ENCODE measurements at regions not wholly inside any gene's neighbourhood (a gene's known extent, or its start where the extent isn't known, plus 50 kb on each side); places are given as distances from the start of the nearest gene placed in this dataset.
"Not testable (repeated sequence)": the region's sequence is repeated elsewhere in the genome, so short reads cannot be mapped to it uniquely, and the experiment has no call there.

DNA sequence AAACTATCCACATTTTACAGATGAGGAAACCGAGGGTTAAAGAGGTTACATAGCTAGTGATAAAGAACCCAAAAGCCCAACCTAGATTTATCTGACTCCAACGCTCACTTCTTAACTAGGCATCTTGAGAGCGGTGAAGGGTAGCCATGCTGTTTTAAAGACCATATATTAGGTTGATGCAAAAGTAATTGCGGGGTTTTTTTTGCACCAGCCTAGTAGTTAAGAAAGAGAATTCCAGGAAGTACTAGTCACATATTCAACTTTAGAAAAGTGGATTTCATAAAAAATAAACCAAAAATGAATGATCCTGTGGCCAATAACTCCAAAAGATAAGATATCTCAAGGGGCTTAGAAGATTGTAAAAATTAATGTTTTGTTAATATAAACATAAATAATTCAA lies 162.1 kb downstream of the GLUL start:
- H3K4me3 ChIP-seq (ENCODE audit: low read length in 3 of 3), result no peak overlapping the region
- intact Hi-C loops (cut with DNase I), result no loop called here
- DNase-seq, result no peak
- H3K36me3 ChIP-seq (ENCODE audit: control insufficient read depth in 2 of 3, insufficient read depth in 3 of 3, low read length in 3 of 3), result no peaks in the 10 kb centered on the region
- no peak for FAIRE-seq
- H3K27ac ChIP-seq (ENCODE audit: low read depth in 2 of 2, low read length in 2 of 2), result no peak overlapping the region
- H3K4me1 ChIP-seq (ENCODE audit: control insufficient read depth in 2 of 3, insufficient read depth in 2 of 3, low read depth in 1 of 3, low read length in 3 of 3), result no peaks in the 10 kb centered on the region
- no peak overlapping the region for H3K9ac ChIP-seq (ENCODE audit: low read length in 3 of 3)
- no peaks in the 10 kb centered on the region for H3K9me3 ChIP-seq (ENCODE audit: control insufficient read depth in 2 of 3, insufficient read depth in 1 of 3, low read length in 3 of 3)
- TF ChIP-seq, protein P1, sequence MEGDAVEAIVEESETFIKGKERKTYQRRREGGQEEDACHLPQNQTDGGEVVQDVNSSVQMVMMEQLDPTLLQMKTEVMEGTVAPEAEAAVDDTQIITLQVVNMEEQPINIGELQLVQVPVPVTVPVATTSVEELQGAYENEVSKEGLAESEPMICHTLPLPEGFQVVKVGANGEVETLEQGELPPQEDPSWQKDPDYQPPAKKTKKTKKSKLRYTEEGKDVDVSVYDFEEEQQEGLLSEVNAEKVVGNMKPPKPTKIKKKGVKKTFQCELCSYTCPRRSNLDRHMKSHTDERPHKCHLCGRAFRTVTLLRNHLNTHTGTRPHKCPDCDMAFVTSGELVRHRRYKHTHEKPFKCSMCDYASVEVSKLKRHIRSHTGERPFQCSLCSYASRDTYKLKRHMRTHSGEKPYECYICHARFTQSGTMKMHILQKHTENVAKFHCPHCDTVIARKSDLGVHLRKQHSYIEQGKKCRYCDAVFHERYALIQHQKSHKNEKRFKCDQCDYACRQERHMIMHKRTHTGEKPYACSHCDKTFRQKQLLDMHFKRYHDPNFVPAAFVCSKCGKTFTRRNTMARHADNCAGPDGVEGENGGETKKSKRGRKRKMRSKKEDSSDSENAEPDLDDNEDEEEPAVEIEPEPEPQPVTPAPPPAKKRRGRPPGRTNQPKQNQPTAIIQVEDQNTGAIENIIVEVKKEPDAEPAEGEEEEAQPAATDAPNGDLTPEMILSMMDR (IDR thresholded peaks at IDR 0.05; ENCODE audit: borderline replicate concordance, extremely low read depth, insufficient read depth), result no peak
- H3K27me3 ChIP-seq (ENCODE audit: control insufficient read depth, insufficient read depth, low read length), result no peaks in the 10 kb centered on the region

DNA sequence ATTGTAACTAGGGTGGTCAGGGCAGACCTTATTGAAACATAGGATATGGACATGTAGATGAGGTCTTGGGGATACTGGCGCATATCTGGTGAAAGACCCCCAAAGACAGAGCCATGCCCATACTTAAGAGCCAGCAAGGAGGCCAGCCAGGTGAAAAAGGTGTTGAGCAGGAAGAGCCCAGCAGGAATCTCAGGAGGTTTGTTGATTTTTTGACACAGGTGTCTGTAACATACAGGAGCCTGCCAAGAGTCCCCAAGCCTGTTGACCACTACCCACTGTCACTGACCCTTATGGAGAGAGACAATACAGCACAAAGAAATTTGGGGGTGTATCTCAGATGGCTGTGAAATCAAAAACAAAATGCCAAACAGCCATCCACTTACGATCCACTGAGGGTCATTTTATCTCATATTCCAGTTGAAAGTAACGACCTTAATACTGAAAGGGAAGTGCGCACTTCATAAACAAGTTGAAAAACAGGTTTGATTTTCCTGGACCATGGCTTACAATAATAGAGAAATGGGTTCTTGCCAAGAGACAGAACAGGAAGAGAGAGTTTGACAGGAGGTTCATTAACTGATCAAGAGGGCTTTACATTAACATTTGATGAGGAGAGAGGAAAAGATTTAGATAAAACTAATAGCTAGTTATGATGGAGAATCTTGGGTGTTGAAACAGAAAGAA lies 163.6 kb downstream of the GLUL start:
- intact Hi-C loops (cut with DNase I), result no loop called here
- no peaks in the 10 kb centered on the region for H3K36me3 ChIP-seq (ENCODE audit: control insufficient read depth in 2 of 3, insufficient read depth in 3 of 3, low read length in 3 of 3)
- no peaks in the 10 kb centered on the region for H3K4me1 ChIP-seq (ENCODE audit: control insufficient read depth in 2 of 3, insufficient read depth in 2 of 3, low read depth in 1 of 3, low read length in 3 of 3)
- H3K27me3 ChIP-seq (ENCODE audit: control insufficient read depth, insufficient read depth, low read length), result no peaks in the 10 kb centered on the region
- no peak overlapping the region for H3K4me3 ChIP-seq (ENCODE audit: low read length in 3 of 3)
- no peaks in the 10 kb centered on the region for H3K9me3 ChIP-seq (ENCODE audit: control insufficient read depth in 2 of 3, insufficient read depth in 1 of 3, low read length in 3 of 3)
- H3K9ac ChIP-seq (ENCODE audit: low read length in 3 of 3), result no peak overlapping the region
- peak in 1 of 5 donors; percentile 16 for DNase-seq
- TF ChIP-seq, protein P1 (IDR thresholded peaks at IDR 0.05; ENCODE audit: borderline replicate concordance, extremely low read depth, insufficient read depth), result no peak
- FAIRE-seq, result no peak
- H3K27ac ChIP-seq (ENCODE audit: low read depth in 2 of 2, low read length in 2 of 2), result no peak overlapping the region

DNA sequence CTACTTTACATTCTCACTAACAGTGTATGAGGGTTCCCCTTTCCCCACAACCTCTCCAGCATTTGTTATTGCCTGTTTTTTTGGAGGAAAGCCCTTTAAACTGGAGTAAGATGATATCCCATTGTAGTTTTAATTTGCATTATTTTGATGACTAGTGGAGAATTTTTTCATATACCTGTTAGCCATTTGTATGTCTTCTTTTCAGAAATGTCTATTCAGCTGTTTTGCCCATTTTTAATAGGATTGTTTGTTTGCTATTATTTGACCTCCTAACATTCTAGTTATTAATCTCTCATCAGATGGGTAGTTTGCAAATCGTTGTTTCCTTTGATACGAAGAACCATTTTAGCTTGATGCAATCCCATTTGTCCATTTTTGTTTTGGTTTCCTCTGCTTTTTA lies 165.0 kb downstream of the GLUL start:
- Histone ChIP-seq H3K9me3 (ENCODE audit: control insufficient read depth in 2 of 3, insufficient read depth in 1 of 3, low read length in 3 of 3) (no peaks in the 10 kb centered on the region), H3K27me3 (ENCODE audit: control insufficient read depth, insufficient read depth, low read length) (no peaks in the 10 kb centered on the region), H3K9ac (ENCODE audit: low read length in 3 of 3) (no peak overlapping the region), H3K27ac (ENCODE audit: low read depth in 2 of 2, low read length in 2 of 2) (no peak overlapping the region), H3K36me3 (ENCODE audit: control insufficient read depth in 2 of 3, insufficient read depth in 3 of 3, low read length in 3 of 3) (no peaks in the 10 kb centered on the region), H3K4me3 (ENCODE audit: low read length in 3 of 3) (no peak overlapping the region), H3K4me1 (ENCODE audit: control insufficient read depth in 2 of 3, insufficient read depth in 2 of 3, low read depth in 1 of 3, low read length in 3 of 3) (no peaks in the 10 kb centered on the region)
- DNase-seq (no peak), FAIRE-seq (no peak)
- TF ChIP-seq, protein P1 (IDR thresholded peaks at IDR 0.05; ENCODE audit: borderline replicate concordance, extremely low read depth, insufficient read depth), result no peak
- intact Hi-C loops (cut with DNase I), result no loop called here

DNA sequence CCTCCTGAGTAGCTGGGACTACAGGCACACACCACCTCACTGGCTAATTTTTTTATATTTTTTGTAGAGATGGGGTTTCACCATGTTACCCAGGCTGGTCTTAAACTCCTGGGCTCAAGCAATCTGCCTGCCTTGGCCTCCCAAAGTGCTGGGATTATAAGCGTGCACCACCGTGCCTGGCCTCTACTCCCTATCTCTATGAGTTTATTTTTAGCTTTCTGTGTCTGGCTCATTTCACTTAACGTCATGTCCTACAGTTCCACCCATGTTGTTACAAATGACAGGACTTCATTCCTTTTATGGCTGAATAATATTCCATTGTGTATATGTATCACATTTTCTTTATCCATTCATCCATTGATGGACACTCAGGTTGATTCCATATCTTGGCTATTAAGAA lies 164.2 kb upstream of the ZNF648 start:
- H3K27me3 ChIP-seq (ENCODE audit: control insufficient read depth, insufficient read depth, low read length); H3K9me3 ChIP-seq (ENCODE audit: control insufficient read depth in 2 of 3, insufficient read depth in 1 of 3, low read length in 3 of 3); FAIRE-seq; H3K36me3 ChIP-seq (ENCODE audit: control insufficient read depth in 2 of 3, insufficient read depth in 3 of 3, low read length in 3 of 3); H3K9ac ChIP-seq (ENCODE audit: low read length in 3 of 3); intact Hi-C loops (cut with DNase I); H3K4me1 ChIP-seq (ENCODE audit: control insufficient read depth in 2 of 3, insufficient read depth in 2 of 3, low read depth in 1 of 3, low read length in 3 of 3); H3K4me3 ChIP-seq (ENCODE audit: low read length in 3 of 3); DNase-seq; H3K27ac ChIP-seq (ENCODE audit: low read depth in 2 of 2, low read length in 2 of 2): not testable (repeated sequence)

DNA sequence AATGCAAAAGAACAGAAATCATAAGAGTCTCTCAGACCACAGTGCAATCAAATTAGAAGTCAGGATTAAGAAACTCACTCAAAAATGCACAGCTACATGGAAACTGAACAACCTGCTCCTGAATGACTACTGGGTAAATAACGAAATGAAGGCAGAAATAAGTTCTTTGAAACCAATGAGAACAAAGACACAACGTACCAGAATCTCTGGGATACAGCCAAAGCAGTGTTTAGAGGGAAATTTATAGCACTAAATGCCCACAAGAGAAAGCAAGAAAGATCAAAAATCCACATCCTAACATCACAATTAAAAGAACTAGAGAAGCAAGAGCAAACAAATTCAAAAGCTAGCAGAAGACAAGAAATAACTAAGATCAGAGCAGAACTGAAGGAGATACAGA lies 160.5 kb upstream of the ZNF648 start:
- H3K9ac ChIP-seq (ENCODE audit: low read length in 3 of 3); intact Hi-C loops (cut with DNase I); H3K9me3 ChIP-seq (ENCODE audit: control insufficient read depth in 2 of 3, insufficient read depth in 1 of 3, low read length in 3 of 3); H3K36me3 ChIP-seq (ENCODE audit: control insufficient read depth in 2 of 3, insufficient read depth in 3 of 3, low read length in 3 of 3); H3K4me1 ChIP-seq (ENCODE audit: control insufficient read depth in 2 of 3, insufficient read depth in 2 of 3, low read depth in 1 of 3, low read length in 3 of 3); H3K27ac ChIP-seq (ENCODE audit: low read depth in 2 of 2, low read length in 2 of 2); FAIRE-seq; H3K27me3 ChIP-seq (ENCODE audit: control insufficient read depth, insufficient read depth, low read length); H3K4me3 ChIP-seq (ENCODE audit: low read length in 3 of 3); DNase-seq: not testable (repeated sequence)

DNA sequence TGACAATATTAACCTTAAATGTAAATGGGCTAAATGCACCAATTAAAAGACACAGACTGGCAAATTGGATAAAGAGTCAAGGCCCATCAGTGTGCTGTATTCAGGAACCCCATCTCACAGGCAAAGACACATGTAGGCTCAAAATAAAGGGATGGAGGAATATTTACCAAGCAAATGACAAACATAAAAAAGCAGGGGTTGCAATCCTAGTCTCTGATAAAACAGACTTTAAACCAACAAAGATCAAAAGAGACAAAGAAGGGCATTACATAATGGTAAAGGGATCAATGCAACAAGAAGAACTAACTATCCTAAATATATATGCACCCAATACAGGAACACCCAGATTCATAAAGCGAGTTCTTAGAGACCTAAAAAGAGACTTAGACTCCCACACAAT lies 159.9 kb upstream of the ZNF648 start:
- H3K27ac ChIP-seq (ENCODE audit: low read depth in 2 of 2, low read length in 2 of 2); intact Hi-C loops (cut with DNase I); H3K27me3 ChIP-seq (ENCODE audit: control insufficient read depth, insufficient read depth, low read length); FAIRE-seq; H3K4me3 ChIP-seq (ENCODE audit: low read length in 3 of 3); H3K4me1 ChIP-seq (ENCODE audit: control insufficient read depth in 2 of 3, insufficient read depth in 2 of 3, low read depth in 1 of 3, low read length in 3 of 3); H3K36me3 ChIP-seq (ENCODE audit: control insufficient read depth in 2 of 3, insufficient read depth in 3 of 3, low read length in 3 of 3); DNase-seq; H3K9ac ChIP-seq (ENCODE audit: low read length in 3 of 3); H3K9me3 ChIP-seq (ENCODE audit: control insufficient read depth in 2 of 3, insufficient read depth in 1 of 3, low read length in 3 of 3): not testable (repeated sequence)

Data from kidney (tissue), 13 donors.